Fibroblast of skin of left biceps (primary cell): ENCODE measurements at regions not wholly inside any gene's neighbourhood (a gene's known extent, or its start where the extent isn't known, plus 50 kb on each side); places are given as distances from the start of the nearest gene placed in this dataset.
"Not testable (repeated sequence)": the region's sequence is repeated elsewhere in the genome, so short reads cannot be mapped to it uniquely, and the experiment has no call there.

Source experiments
- DNase-seq, 2 experiments: peaks; one replicate each; pipeline ENCODE4 v3.0.0-alpha.2; 2013; ENCODE audit warnings: low read depth in 2 of 2

- no peak for DNase-seq
Measured at GRCh38 chr11:134845474-134846327, 433.7 kb upstream of the B3GAT1 start.

- DNase-seq, result no peak
Measured at GRCh38 chr11:134844838-134845237, 432.8 kb upstream of the B3GAT1 start.

DNA sequence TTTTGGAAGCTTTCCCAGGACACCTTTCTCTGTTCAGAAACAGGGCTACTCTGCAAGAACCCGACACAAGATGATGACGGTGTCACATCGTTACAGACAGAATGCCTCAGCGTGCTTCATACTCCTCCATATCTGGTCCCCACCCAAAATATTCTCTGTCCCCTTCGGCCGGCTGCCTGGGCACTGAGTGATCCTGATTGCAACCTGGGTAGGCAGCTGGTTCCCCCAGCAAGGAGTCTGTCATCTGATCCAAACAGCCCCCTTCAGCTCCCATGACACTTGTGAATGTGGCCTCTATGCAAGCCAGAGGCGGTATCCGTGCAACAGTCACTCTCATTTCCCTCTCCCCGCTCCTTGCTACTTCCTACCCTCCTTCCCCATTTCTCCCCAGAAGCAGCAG lies 431.7 kb upstream of the B3GAT1 start:
- DNase-seq, result no peak

GRCh38 chr11:134843020-134843419 lies 431.0 kb upstream of the B3GAT1 start:
- no peak for DNase-seq

DNA sequence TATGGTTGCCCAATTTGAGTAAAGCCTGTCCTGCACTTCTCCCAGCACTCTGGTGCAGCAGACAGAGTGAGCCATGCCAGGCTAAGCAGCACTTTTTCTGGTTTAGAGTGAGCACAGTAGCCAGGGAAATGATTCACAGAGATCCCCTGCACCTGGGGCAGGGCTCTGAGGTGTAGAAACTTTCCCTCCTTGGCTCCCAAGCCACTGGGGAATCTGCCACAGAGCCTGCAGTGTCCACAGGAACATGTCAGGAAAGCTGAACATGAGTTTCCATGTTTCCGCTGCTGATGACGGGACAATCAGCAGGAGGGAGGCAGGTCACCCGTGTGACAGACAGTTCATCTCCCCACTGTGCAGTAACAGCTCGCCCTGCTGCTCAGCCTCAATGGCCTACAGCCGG lies 429.9 kb upstream of the B3GAT1 start:
- no peak for DNase-seq

DNA sequence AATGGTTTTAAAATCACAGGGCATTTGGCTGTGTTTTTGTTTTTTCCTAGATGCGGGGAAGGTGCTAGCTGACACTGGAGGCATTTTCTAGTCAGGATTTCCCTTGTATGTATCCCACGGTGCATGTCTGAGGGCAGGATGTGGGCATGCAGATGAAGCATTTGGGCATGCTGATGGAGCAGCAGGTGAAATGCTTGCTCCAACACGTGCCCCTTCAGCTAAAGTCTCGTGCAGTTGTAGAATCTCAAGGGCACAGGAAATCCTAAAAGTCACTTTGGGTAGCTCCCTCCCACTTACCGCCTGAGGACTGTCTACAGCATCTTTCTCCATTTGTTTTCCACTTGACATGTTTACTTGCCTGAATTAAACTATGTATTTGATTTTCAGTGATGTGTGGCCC lies 429.4 kb upstream of the B3GAT1 start:
- no peak for DNase-seq

- DNase-seq, result no peak
Measured at GRCh38 chr11:134840945-134841344, 428.9 kb upstream of the B3GAT1 start.

- not testable (repeated sequence) for DNase-seq
Measured at GRCh38 chr11:134840165-134840564, 428.1 kb upstream of the B3GAT1 start.

DNA sequence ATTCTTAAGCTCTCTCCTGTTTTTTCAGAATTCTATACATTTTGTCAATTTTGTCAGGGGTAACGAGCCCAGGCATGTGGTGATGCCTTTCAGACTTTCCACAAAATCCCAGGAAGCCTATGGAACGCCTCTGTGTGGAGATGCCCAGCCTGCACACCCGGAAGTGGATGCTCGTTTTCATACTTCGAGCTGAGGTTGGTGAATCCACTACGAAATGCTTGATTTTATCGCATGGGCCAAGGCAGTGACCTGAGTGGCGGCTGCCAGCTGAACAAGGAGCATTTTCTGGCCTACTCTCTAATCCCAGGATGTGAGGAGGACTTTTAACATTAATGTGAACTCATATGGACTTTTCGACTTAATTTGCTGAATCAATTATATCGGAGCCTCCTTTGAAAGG lies 426.7 kb upstream of the B3GAT1 start:
- DNase-seq, result no peak

DNA sequence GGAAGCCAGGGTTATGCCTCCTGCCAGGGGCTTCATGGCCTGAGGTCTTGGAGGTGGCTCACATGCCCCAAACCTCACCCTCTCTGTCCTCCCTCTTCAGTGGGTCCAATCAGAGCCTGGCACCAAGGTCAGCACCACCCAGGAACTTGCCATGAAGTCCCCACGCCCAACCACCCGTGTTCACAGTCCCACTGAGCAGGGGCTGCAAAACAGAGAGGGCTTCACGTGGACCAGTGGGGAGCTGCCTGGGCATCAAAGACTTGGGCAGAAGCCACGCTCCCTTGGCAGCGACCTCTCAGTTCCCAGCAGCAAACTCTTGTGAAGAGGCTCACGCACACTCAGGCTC lies 425.8 kb upstream of the B3GAT1 start:
- no peak for DNase-seq

GRCh38 chr11:134837166-134837886 lies 425.3 kb upstream of the B3GAT1 start:
- no peak for DNase-seq

DNA sequence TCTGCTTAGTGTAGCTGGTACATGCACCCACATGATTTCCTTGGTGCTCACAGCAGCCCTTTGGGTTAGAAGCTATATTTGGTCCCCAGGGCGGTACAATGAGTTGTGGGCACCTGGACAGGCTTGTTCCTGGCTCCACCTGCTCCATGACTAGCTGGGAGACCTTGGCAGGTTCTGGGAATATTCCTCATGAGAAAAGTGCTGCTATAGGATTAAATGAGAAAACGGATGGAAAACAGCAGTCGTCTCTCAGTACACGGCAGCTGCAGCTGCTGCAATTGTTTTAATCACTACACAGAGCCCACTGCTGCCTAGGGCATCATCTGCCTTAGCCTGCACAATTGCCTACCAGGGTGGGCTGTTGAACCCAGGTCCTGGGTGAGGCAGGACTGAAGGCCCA lies 424.5 kb upstream of the B3GAT1 start:
- DNase-seq, result no peak

GRCh38 chr11:134835561-134835960 lies 423.5 kb upstream of the B3GAT1 start:
- no peak for DNase-seq

DNA sequence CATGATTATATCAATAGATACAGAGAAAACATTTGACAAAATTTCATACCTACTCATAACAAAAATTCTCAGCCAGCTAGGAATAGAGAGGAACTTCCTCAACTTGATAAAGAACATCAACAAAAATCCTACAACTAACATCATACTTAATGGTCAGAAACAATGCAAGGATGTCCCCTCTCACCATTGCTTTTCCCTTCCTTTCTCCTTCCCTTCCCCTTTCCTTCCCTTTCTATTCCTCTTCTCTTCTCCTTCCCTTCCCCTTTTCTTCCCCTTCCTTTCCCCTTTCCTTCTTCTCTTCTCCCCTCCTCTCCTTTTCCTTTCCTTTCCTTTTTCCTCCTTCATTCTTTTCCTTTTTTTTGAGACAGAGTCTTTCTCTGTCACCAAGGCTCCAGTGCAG lies 418.3 kb upstream of the B3GAT1 start:
- DNase-seq, result no peak

- no peak for DNase-seq
Measured at GRCh38 chr11:134823970-134824369, 411.9 kb upstream of the B3GAT1 start.

- no peak for DNase-seq
Measured at GRCh38 chr11:134822897-134823296, 410.9 kb upstream of the B3GAT1 start.

DNA sequence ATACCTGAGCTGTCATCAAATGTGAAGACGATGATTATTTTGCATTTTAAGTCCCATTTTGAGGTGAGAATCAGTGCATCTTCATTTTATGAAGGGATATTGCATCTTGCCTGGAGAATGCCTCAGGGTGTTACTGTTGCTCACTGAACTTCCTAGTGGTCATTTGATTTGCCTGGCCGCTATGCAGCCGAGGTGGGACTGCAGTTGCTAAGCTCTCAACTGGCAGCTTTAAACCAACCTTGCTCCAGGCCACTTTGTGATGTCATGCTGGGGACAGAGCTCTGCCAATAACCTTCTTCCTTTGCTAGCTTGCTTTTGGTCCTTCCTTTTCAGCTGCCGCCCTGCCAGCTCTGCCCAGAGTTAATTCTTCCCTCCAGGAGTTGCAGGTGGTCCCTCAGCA lies 409.4 kb upstream of the B3GAT1 start:
- no peak for DNase-seq

DNA sequence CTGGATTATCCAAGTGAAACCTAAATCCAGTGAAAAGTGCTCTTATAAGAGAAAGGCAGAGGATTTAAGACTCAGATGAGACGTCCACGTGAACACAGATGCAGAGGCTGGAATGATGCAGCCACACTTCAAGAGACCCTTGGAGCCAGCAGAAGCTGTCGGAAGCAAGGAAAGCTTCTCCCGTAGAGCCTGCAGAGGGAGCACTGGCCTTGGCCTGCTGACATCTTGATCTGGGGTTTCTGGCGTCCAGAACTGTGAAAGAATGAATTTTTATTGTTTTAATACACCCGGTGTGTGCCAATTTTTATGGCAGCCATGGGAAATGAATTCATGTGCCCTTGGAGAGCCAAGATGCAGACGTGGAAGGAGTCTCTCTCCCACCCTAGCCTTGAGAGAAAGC lies 407.0 kb upstream of the B3GAT1 start:
- DNase-seq, result no peak

DNA sequence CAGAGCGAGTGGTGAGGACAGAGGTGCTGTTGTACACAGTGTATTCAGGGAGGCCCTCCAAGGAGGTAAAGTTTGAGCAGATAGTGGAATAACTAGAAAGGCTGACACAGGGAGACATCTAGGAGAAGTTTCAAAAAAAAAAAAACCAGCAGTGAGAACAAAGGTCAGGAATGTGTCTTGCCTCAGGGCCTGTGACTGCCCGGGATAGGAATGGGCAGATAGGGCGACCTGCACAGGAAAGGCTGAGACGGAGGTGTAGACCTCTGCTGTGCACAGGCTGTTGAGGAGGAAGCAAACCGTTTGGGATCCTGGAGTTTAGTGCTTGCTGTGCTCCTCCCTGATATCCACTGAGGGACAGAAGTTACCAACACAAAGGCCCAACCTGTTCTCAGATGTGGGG lies 406.5 kb upstream of the B3GAT1 start:
- DNase-seq, result no peak

- DNase-seq, result no peak
Measured at GRCh38 chr11:134815404-134815803, 403.4 kb upstream of the B3GAT1 start.

DNA sequence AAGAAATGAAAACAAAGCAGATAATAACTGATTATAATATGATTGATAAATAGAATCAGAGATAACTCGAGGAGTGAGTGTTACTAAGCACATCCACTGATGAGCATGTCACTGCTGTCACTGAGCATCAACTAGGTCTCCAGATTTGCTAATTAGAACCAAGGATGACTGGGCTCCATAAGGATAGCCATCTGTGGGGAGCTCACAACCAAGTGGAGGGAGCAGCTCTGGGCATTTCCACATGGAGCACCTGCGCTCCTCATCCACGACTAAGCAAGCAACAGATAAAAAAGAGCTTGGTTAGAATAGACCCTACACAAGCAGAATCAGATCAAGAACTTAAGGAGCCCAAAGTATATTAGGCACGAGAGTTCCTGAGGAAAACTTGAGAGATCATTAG lies 396.0 kb upstream of the B3GAT1 start:
- DNase-seq, result no peak

DNA sequence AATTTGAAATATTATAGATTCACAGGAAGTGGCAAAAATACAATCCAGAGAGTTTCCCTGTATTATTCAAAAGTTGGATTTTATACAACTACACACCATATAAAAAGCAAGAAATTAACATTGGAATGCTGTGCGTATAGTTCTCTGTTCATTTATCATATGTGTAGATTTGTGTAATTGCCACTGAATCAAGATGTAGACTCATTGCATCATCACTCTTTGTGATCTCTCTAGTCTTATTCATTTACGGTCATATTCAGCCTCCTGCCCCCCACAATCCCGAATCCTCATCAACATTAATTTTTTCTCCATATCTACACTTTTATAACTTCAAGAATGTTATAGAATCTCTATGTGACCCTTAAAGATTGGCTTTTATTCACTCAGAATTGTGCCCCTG lies 390.6 kb upstream of the B3GAT1 start:
- no peak for DNase-seq

GRCh38 chr11:134802116-134802515 lies 390.1 kb upstream of the B3GAT1 start:
- DNase-seq, result no peak
